ENCODE measurements at regions not wholly inside any gene's neighbourhood (a gene's known extent, or its start where the extent isn't known, plus 50 kb on each side); places are given as distances from the start of the nearest gene placed in this dataset.

GRCh38 chr7:67635271-67635670 is 638.6 kb downstream of the TYW1 start:
- Histone ChIP-seq H2BK120ac (ENCODE audit: low read depth, low read length) (no peak overlapping the region), H4K20me1 (ENCODE audit: insufficient read depth, low read length) (no peaks in the 10 kb centered on the region), H3K18ac (ENCODE audit: low read depth, low read length) (no peak overlapping the region), H2BK15ac (ENCODE audit: low read depth, low read length) (no peak overlapping the region), H3K4me1 (ENCODE audit: control insufficient read depth, insufficient read depth, low read length) (no peaks in the 10 kb centered on the region), H3K4ac (ENCODE audit: low read depth, low read length) (no peak overlapping the region), H3K27ac (ENCODE audit: insufficient read depth, low read length) (no peak overlapping the region), H3K9me3 (ENCODE audit: control insufficient read depth, insufficient read depth, low read length) (peaks cover 15% of the 10 kb centered on the region; the same call in 1 of the 2 replicates), H3K9ac (ENCODE audit: low read depth, low read length) (no peak overlapping the region), H2AK9ac (replicated peaks; ENCODE audit: low read depth, low read length, poor library complexity) (no peak overlapping the region), H3K4me2 (ENCODE audit: low read depth, low read length) (no peak overlapping the region), H2AK5ac (ENCODE audit: low read depth, low read length) (no peak overlapping the region), H2AFZ (replicated peaks; ENCODE audit: low read length, poor library complexity) (no peak overlapping the region), H3K14ac (replicated peaks; ENCODE audit: low read depth, low read length) (no peak overlapping the region), H3K27me3 (ENCODE audit: control insufficient read depth, insufficient read depth, low read length) (no peaks in the 10 kb centered on the region), H3K9me1 (ENCODE audit: insufficient read depth, low read length) (no peaks in the 10 kb centered on the region), H2BK20ac (ENCODE audit: low read depth, low read length) (no peak overlapping the region), H2BK5ac (ENCODE audit: low read depth, low read length, poor library complexity, severe bottlenecking) (no peak overlapping the region), H3K23ac (ENCODE audit: low read depth, low read length) (no peak overlapping the region), H3K4me3 (ENCODE audit: insufficient read depth, low read depth, low read length) (no peak overlapping the region), H4K91ac (ENCODE audit: insufficient read depth, low read depth, low read length) (no peak overlapping the region), H4K5ac (ENCODE audit: low read depth, low read length) (no peak overlapping the region), H4K8ac (ENCODE audit: low read depth in 2 of 2, low read length in 2 of 2) (no peak overlapping the region), H3K56ac (ENCODE audit: extremely low read depth, insufficient read depth, low read length) (no peak overlapping the region), H3K79me1 (ENCODE audit: low read depth in 1 of 2, low read length in 2 of 2) (no peaks in the 10 kb centered on the region), H3K36me3 (ENCODE audit: control insufficient read depth, insufficient read depth, low read length) (no peaks in the 10 kb centered on the region)
- TF ChIP-seq SMC3 (IDR thresholded peaks at IDR 0.05; ENCODE audit: low read depth, low read length) = no peak
- TF ChIP-seq, protein P1, sequence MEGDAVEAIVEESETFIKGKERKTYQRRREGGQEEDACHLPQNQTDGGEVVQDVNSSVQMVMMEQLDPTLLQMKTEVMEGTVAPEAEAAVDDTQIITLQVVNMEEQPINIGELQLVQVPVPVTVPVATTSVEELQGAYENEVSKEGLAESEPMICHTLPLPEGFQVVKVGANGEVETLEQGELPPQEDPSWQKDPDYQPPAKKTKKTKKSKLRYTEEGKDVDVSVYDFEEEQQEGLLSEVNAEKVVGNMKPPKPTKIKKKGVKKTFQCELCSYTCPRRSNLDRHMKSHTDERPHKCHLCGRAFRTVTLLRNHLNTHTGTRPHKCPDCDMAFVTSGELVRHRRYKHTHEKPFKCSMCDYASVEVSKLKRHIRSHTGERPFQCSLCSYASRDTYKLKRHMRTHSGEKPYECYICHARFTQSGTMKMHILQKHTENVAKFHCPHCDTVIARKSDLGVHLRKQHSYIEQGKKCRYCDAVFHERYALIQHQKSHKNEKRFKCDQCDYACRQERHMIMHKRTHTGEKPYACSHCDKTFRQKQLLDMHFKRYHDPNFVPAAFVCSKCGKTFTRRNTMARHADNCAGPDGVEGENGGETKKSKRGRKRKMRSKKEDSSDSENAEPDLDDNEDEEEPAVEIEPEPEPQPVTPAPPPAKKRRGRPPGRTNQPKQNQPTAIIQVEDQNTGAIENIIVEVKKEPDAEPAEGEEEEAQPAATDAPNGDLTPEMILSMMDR (conservative IDR thresholded peaks at IDR 0.05; ENCODE audit: low read depth, low read length) = no peak
- TF ChIP-seq NFE2L2 (IDR thresholded peaks at IDR 0.05; ENCODE audit: low read depth, low read length) = no peak
- TF ChIP-seq CEBPB (IDR thresholded peaks at IDR 0.05; ENCODE audit: low read depth, low read length) = no peak
- TF ChIP-seq CHD1 (IDR thresholded peaks at IDR 0.05; ENCODE audit: low read depth, low read length) = no peak
- TF ChIP-seq FOS (IDR thresholded peaks at IDR 0.05; ENCODE audit: low read depth, low read length) = no peak
- no peak for TF ChIP-seq USF2 (IDR thresholded peaks at IDR 0.05; ENCODE audit: low read depth, low read length)
- no peak for TF ChIP-seq MAFK (IDR thresholded peaks at IDR 0.05; ENCODE audit: low read depth, low read length)
- TF ChIP-seq RCOR1 (IDR thresholded peaks at IDR 0.05; ENCODE audit: insufficient replicate concordance, low read length) = no peak
- no peak for TF ChIP-seq RFX5 (IDR thresholded peaks at IDR 0.05; ENCODE audit: low read depth, low read length)
- no peak for TF ChIP-seq MAZ (IDR thresholded peaks at IDR 0.05; ENCODE audit: borderline replicate concordance, low read depth, low read length)
- TF ChIP-seq, protein P2, sequence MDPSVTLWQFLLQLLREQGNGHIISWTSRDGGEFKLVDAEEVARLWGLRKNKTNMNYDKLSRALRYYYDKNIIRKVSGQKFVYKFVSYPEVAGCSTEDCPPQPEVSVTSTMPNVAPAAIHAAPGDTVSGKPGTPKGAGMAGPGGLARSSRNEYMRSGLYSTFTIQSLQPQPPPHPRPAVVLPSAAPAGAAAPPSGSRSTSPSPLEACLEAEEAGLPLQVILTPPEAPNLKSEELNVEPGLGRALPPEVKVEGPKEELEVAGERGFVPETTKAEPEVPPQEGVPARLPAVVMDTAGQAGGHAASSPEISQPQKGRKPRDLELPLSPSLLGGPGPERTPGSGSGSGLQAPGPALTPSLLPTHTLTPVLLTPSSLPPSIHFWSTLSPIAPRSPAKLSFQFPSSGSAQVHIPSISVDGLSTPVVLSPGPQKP (IDR thresholded peaks at IDR 0.05; ENCODE audit: borderline replicate concordance, low read depth, low read length) = no peak
- DNase-seq (no peak), ATAC-seq (ENCODE audit: low read depth) (no peak)
- in situ Hi-C loops (cut with MboI; ENCODE audit: low sequenced_read_pairs) = no loop called here
- dilution Hi-C loops (cut with HindIII; ENCODE audit: low sequenced_read_pairs, unreplicated experiment) = no loop called here
- ChIA-PET POLR2A (ENCODE audit: unreplicated experiment) (no interaction called here), CTCF (interaction anchor here (0.9 kb wide), 1 partner anchor 19 kb away, joined by 4 read pairs; no protein-coding TSS in a partner anchor)
- intact Hi-C loops (cut with micrococcal nuclease) = no loop called here
- BruUV-seq (replicated peaks) = no TSS peak
- no CpG with 5 or more reads among the region's 2 CpGs for WGBS, 2 experiments (ENCODE audit: extremely low coverage in 2 of 2, insufficient read length in 1 of 2)

All from IMR-90 (cell line).